Dermis microvascular lymphatic vessel endothelial cell (primary cell): ENCODE measurements at regions not wholly inside any gene's neighbourhood (a gene's known extent, or its start where the extent isn't known, plus 50 kb on each side); places are given as distances from the start of the nearest gene placed in this dataset.
A peak's percentile ranks its signal among the peaks of the same experiment; 100 is the strongest.
"Not testable (repeated sequence)": the region's sequence is repeated elsewhere in the genome, so short reads cannot be mapped to it uniquely, and the experiment has no call there.

Experiments
- DNase-seq, 2 donors: peaks; one replicate each; pipeline versions ENCODE4 v3.0.0 to v3.0.0-alpha.2; 2010; ENCODE audit warnings: low read depth in 2 of 2

- no peak for DNase-seq
Observed at GRCh38 chr5:97480313-97480712, 297.3 kb upstream of the RIOK2 start.

DNA sequence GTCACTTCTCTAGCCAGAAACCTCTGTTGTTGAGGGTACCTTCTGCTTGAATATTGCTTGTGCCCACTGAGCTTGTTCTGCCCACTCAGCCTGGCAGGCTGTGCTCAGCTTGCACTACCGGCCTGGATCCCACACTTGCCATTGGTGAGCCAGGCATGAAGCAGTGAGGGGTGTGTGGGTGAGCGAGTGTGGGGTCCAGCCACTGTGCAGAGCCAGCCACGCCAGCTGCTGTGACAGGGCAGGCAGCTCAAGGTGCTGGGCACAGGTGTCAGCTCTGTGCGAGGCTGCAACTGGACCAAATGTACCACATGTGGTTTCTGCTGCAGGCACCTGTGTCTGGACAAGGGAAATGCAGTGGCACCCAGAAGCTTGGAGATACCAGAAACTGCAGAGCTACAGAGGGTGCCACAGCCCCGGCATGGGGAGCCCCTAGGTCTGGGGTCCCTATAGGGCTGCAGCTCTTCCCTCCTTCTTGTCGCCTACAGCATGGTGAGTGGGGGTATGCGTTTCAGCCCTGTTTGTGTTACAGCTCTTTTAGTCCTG, 305.1 kb upstream of the RIOK2 start:
- DNase-seq, result no peak

DNA sequence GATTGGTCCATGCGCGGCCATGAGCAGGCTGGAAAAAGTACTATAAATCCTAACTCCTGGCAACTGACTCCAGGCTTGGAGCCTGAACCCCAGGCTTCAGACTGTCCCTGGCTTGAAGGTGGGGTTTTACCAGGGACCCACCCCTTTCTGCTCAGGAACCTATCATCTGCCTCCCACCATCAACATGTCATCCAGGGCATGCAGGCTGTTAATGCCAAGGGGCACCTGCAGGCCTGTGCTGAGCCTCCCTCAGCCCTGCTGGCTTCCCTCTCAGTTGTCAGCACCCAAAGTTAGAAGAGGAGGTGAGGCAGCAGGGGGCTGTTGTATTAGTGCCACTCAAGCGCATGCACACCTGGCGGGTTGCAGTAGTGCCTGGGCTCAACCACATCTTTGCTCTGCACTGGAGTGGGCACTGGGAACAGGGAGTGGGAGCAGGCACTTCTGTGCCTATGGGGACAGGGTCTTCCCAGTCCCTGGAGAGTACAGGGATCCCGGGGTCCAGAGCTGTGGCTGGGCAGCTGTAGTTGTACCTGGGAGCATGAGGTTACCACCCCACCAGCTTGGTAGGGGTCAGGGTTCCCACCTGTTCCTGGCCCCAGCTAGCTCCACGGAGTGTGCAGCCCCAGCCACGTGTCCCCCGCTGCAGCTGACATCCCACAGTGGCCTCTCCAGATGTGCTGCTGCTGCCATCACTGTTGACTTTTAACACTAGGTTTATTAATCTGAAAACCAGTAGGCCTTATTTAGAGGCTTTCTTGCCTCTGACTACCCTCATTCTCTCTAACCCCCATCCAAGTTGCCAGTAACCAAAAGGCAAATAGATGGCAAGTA, 306.2 kb upstream of the RIOK2 start:
- DNase-seq, result no peak

DNA sequence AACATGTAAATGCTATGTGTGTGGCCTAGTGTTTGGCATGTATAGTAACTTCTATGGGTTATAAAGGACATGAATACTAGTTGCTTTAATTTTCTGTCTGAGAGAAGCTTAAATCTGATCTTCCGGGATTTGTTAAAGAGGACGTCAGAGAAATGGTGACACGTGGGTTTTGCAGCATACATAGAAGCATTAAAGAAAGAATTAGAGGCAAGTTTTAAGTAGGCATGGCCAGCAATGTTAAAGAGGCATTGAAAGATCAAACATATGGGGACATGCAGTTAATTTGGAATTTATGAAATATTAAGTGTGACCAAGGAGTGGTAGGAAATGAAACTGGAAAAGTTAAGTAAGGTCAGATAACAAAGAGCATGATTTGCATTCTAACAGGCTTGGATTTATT, 311.4 kb upstream of the RIOK2 start:
- DNase-seq, result no peak

DNA sequence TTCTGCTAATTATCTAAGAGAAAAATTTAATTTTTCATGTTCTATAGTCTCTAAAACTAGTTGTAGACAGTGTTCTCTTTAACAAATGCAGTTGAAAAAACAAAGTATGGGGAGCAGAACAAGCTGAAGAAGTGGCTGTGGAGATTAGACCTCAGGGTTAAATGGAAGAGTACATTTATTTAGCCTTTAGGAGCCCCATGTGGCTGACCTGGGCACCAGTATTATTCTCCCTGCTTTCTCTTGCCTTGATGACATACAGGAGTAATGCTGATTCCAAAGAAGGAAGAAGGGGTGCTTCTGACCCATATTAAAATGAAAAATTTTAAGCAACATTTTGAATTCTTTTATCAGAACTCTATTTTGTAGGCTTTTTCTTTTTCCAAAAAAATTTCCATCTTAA, 312.3 kb upstream of the RIOK2 start:
- no peak for DNase-seq

GRCh38 chr5:97496037-97496436, 313.0 kb upstream of the RIOK2 start:
- DNase-seq, result no peak

DNA sequence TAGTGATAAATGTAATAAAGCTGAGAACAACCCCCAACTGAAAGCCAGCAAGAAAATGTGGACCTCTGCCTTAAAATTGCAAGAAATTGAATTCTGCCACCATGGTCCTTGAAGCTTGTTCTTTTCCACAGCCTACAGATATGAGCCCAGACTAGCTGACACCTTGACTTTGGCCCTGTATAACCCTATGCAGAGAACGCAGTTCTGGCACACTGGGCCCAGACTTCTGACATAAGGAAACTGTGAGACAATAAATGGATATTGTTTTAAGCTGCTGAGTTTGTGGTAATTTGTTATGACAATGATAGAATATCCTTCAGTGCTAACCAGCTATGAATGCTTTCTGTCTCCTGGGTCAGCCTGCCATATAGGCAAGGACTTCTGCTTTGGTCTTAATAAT, 315.6 kb upstream of the RIOK2 start:
- no peak for DNase-seq

DNA sequence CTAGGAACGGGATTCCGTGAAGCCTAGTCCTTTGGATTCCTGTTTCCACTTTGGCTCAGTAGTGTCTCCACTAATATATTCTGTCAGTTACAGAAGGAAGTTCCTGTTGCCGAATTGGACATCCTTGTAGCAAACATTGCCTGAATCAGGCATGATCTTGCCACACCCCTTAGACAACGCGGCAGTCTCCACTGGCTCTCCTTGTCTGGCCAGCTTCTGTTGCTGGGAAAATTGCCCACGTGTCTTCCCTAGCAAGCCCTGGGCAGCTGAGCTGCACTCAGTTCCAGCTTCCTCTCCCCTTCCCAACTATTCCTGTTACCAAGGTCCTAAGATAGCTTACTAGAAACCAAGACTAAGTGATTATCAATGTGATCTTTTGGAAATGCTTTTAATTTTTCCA, 316.6 kb upstream of the RIOK2 start:
- DNase-seq, result no peak

- DNase-seq, result no peak
Observed at GRCh38 chr5:97501286-97501964, 318.4 kb upstream of the RIOK2 start.

DNA sequence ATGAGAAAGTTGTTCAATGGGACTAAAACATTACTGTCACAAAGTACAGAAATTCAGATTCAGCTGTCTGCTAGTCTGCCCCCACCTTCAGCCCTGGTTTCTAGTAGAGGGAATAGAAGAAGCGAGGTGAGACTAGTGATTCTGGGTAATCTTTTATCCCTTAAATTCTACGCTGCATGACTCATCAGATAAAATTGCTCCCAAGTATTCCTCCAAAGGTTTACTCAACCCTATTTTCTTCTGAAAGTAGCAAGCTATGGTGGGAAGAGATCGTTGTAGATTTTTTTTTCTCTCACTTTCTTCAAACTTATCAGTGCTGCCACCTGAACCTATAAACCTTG, 318.9 kb upstream of the RIOK2 start:
- no peak for DNase-seq

GRCh38 chr5:97508864-97509263, 325.8 kb upstream of the RIOK2 start:
- DNase-seq, result no peak

GRCh38 chr5:97519565-97519964, 336.5 kb upstream of the RIOK2 start:
- not testable (repeated sequence) for DNase-seq

- DNase-seq, result not testable (repeated sequence)
Observed at GRCh38 chr5:97523336-97523735, 340.3 kb upstream of the RIOK2 start.

- no peak for DNase-seq
Observed at GRCh38 chr5:97525780-97526179, 342.7 kb upstream of the RIOK2 start.

GRCh38 chr5:97528941-97529340, 345.9 kb upstream of the RIOK2 start:
- peak in 1 of 2 donors; percentile 5 for DNase-seq

GRCh38 chr5:97529354-97529985, 346.4 kb upstream of the RIOK2 start:
- no peak for DNase-seq

DNA sequence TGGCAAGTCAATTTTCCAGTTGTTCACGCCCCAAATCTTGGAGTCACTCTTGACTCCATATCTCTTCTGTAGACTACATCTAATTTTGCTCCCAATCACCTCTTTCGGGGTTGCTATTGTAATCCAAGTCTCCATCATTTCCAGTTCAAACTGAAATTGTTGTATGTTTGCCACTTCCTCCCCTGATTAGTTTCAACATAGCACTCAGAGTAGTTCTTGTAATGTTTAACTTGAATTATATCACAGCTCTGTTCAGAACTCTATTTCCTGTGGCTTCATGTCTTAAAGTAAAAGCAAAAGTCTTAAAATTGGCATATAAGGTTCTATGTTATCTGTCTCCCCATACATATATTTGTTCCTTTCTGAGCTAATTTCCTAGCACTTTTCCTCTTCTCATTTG, 348.5 kb upstream of the RIOK2 start:
- no peak for DNase-seq

GRCh38 chr5:97534166-97534565, 351.1 kb upstream of the RIOK2 start:
- peak; percentile 7 to 57 for DNase-seq

- no peak for DNase-seq
Observed at GRCh38 chr5:97536683-97537082, 353.6 kb upstream of the RIOK2 start.

- DNase-seq, result peak in 1 of 2 donors; percentile 10
Observed at GRCh38 chr5:97538912-97539311, 355.9 kb upstream of the RIOK2 start.

DNA sequence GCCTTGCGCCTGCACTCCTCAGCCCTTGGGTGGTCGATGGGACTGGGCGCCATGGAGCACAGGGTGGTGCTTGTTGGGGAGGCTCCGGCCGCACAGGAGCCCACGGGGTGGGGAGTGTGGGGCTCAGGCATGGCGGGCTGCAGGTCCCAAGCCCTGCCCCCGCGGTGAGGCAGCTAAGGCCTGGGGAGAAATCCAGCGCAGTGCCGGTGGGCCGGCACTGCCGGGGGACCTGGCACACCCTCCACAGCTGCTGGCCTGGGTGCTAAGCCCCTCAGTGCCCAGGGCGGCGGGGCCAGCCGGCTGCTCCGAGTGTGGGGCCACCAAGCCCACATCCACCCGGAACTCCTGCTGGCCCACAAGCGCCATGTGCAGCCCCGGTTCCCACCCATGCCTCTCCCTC, 358.8 kb upstream of the RIOK2 start:
- no peak for DNase-seq

DNA sequence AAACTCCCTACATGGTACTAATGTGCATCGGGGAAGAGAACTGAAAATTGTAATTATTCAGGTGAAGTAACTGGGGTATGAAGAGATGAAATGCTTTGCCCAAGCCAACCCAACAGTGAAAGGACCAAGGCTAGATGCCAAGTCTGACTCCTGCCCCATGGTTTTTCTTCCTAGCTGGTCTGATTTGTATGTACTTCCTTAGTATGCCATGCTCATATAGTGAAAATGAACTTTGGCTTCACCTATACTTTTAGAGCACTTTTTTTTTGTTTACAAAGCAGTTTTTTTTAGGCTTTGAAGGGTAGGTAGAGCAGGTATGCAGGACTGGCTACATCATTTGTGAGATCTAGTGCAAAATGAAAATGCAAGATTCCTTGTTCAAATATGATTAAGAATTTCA, 359.4 kb upstream of the RIOK2 start:
- DNase-seq, result no peak

DNA sequence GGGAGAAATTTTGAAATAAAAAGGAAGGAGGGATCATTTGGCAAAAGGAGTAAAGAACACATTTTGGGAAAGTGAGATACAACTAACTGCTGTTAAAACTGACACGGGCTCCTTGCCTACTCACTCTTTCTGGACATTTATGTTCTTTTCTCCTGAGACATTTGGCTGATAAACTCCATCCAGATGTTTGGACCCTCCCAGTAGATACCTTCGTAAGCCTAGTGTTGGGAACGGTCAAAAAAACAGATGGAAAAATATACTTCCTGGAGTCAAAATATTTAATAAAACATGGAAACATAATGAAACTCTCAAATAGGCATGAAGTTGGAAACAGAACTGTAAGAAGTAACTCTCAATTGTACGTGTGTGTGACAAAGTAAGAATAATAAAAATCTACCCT, 360.1 kb upstream of the RIOK2 start:
- no peak for DNase-seq
